CD4-positive, alpha-beta T cell (primary cell): ENCODE measurements at regions not wholly inside any gene's neighbourhood (a gene's known extent, or its start where the extent isn't known, plus 50 kb on each side); places are given as distances from the start of the nearest gene placed in this dataset.

Source experiments
- ATAC-seq: fragments of 200-7000 bp; cut with Tn5 transposase; one replicate; pipeline ENCODE4 v1.10.0; 2022; ENCODE audit warnings: mild to moderate bottlenecking; ENCODE audit not compliant: poor library complexity
- CTCF ChIA-PET: fragments of 350-600 bp; sonication (Branson Sonifier 250); formaldehyde crosslinking; loops from one replicate; lab custom pipeline; 2021; ENCODE audit warnings: antibody characterized with exemption, inconsistent platforms; lab: Charles Lee
- POLR2A ChIA-PET: fragments of 350-600 bp; sonication (Branson Sonifier 250); formaldehyde crosslinking; loops from one replicate; lab custom pipeline; 2021; ENCODE audit warnings: antibody characterized with exemption, inconsistent platforms; lab: Charles Lee
- DNase-seq, 14 experiments: peaks; one replicate each; pipeline ENCODE4 v3.0.0-alpha.2; 2013 to 2020; ENCODE audit warnings: mixed read lengths in 2 of 14
- H3K27ac ChIP-seq, 2 donors: one replicate each; pipeline versions ENCODE4 v1.5.1 to v1.7.0; 2013; ENCODE audit warnings: low read length in 2 of 2, low read depth in 1 of 2, mild to moderate bottlenecking in 1 of 2
- H3K27me3 ChIP-seq, 2 experiments: 1 replicate in 1 of 2; 2 replicates in 1 of 2; pipeline versions ENCODE4 v1.6.1 to v1.7.0; 2013; ENCODE audit warnings: low read length in 2 of 2, control low read depth in 1 of 2, mild to moderate bottlenecking in 1 of 2, moderate library complexity in 1 of 2; ENCODE audit not compliant: insufficient read depth in 2 of 2, control insufficient read depth in 1 of 2
- H3K36me3 ChIP-seq: one replicate; pipeline ENCODE4 v1.6.1; 2013; ENCODE audit warnings: low read length, control low read depth; ENCODE audit not compliant: insufficient read depth
- H3K4me1 ChIP-seq: one replicate; pipeline ENCODE4 v1.6.1; 2013; ENCODE audit warnings: low read length, control low read depth; ENCODE audit not compliant: insufficient read depth
- H3K4me3 ChIP-seq: one replicate; pipeline ENCODE4 v1.5.1; 2013; ENCODE audit warnings: mild to moderate bottlenecking, low read length, moderate library complexity
- H3K9me3 ChIP-seq, 2 experiments: 1 replicate in 1 of 2; 2 replicates in 1 of 2; pipeline versions ENCODE4 v1.6.1 to v1.7.0; 2013; ENCODE audit warnings: low read length in 2 of 2, mild to moderate bottlenecking in 2 of 2, control low read depth in 1 of 2, moderate library complexity in 1 of 2; ENCODE audit not compliant: control insufficient read depth in 1 of 2, insufficient read depth in 1 of 2
- H3K27ac Mint-ChIP-seq: one replicate; pipeline ENCODE4 v1.8.0; 2020; ENCODE audit warnings: mixed read lengths
- H3K27me3 Mint-ChIP-seq: one replicate; pipeline ENCODE4 v1.8.0; 2021; ENCODE audit warnings: mixed read lengths
- H3K36me3 Mint-ChIP-seq: one replicate; pipeline ENCODE4 v1.8.0; 2021; ENCODE audit warnings: low read depth, mixed read lengths
- H3K4me1 Mint-ChIP-seq: one replicate; pipeline ENCODE4 v1.8.0; 2021; ENCODE audit warnings: low read depth, mixed read lengths
- H3K4me3 Mint-ChIP-seq: one replicate; pipeline ENCODE4 v1.8.0; 2020; ENCODE audit warnings: mild to moderate bottlenecking, mixed read lengths
- H3K9me3 Mint-ChIP-seq: one replicate; pipeline ENCODE4 v1.8.0; 2020; ENCODE audit warnings: mixed read lengths
- intact Hi-C, 2 experiments: fragments of 100-400 bp; cut with DNase I in 1 of 2; cut with micrococcal nuclease in 1 of 2; formaldehyde crosslinking; loops; one replicate each; pipeline versions ENCODE4 v1.15.1 to v1.9.0; 2023 to 2025; cut with DNase I, micrococcal nuclease
- TF ChIP-seq, protein P1 (sequence below): fragments of 200-600 bp; IDR thresholded peaks from one replicate; pipeline ENCODE4 v1.8.0; 2022; ENCODE audit warnings: antibody characterized with exemption, mild to moderate bottlenecking

DNA sequence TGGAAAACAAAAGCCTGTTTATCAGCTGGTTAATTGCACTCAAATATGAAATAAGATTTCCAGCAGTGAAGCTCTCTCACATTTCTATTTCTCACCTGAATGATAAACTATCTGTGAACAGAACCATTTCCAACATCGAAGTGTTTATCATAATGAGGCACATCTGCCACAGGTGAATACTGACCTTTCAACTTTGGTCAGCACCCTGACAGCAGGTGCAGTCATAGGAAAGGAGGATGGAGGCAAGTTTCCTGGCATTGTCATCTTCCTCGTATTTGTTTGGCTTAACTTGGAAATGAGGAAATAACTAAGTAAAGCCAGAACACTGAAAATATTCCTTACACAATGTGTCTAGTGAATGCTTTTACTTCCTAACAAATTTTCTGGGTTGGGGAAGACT is 716.4 kb downstream of the NR2F1-AS1 start:
- no peak overlapping the region for H3K27ac ChIP-seq
- intact Hi-C loops, result no loop called here
- DNase-seq (no peak), ATAC-seq (no peak)
- no peaks in the 10 kb centered on the region for H3K4me1 Mint-ChIP-seq
- ChIA-PET POLR2A (no interaction called here), CTCF (no interaction called here)
- no peak overlapping the region for H3K4me3 Mint-ChIP-seq
- peaks cover 0 to 14% of the 10 kb centered on the region in 2 experiments for H3K9me3 ChIP-seq
- no peaks in the 10 kb centered on the region for H3K36me3 Mint-ChIP-seq
- H3K27ac Mint-ChIP-seq, result no peak overlapping the region
- H3K27me3 Mint-ChIP-seq, result no peaks in the 10 kb centered on the region
- peaks cover 2% of the 10 kb centered on the region for H3K9me3 Mint-ChIP-seq
- no peaks in the 10 kb centered on the region for H3K36me3 ChIP-seq
- TF ChIP-seq, protein P1, sequence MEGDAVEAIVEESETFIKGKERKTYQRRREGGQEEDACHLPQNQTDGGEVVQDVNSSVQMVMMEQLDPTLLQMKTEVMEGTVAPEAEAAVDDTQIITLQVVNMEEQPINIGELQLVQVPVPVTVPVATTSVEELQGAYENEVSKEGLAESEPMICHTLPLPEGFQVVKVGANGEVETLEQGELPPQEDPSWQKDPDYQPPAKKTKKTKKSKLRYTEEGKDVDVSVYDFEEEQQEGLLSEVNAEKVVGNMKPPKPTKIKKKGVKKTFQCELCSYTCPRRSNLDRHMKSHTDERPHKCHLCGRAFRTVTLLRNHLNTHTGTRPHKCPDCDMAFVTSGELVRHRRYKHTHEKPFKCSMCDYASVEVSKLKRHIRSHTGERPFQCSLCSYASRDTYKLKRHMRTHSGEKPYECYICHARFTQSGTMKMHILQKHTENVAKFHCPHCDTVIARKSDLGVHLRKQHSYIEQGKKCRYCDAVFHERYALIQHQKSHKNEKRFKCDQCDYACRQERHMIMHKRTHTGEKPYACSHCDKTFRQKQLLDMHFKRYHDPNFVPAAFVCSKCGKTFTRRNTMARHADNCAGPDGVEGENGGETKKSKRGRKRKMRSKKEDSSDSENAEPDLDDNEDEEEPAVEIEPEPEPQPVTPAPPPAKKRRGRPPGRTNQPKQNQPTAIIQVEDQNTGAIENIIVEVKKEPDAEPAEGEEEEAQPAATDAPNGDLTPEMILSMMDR, result no peak
- H3K4me1 ChIP-seq, result no peaks in the 10 kb centered on the region
- H3K27me3 ChIP-seq, result no peaks in the 10 kb centered on the region
- no peak overlapping the region for H3K4me3 ChIP-seq

DNA sequence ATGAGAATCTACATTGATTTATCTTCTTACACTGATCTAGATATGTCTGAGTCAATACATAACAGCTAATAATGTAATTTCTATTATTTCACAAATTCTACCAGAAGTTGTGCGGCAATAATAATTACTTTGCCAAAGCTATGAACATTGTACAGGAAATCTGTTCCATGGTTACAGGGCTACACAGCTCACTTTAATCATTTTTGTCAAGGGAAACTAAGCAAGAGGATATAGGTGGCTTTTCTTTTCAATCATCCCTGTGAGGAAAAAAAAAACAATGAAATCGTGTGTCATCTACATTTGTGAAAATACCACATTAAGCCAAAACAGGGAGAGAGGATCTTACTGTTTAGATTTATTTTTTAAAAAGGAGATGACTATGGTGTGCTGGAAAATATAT is 717.4 kb downstream of the NR2F1-AS1 start:
- DNase-seq (no peak), ATAC-seq (no peak)
- H3K27ac Mint-ChIP-seq, result no peak overlapping the region
- Histone ChIP-seq H3K4me3 (no peak overlapping the region), H3K9me3 (peaks cover 0 to 14% of the 10 kb centered on the region in 2 experiments), H3K36me3 (no peaks in the 10 kb centered on the region), H3K4me1 (no peaks in the 10 kb centered on the region), H3K27me3 (no peaks in the 10 kb centered on the region), H3K27ac (no peak overlapping the region)
- ChIA-PET POLR2A (no interaction called here), CTCF (no interaction called here)
- TF ChIP-seq, protein P1, result no peak
- H3K27me3 Mint-ChIP-seq, result no peaks in the 10 kb centered on the region
- H3K4me3 Mint-ChIP-seq, result no peak overlapping the region
- H3K4me1 Mint-ChIP-seq, result no peaks in the 10 kb centered on the region
- intact Hi-C loops, result no loop called here
- H3K9me3 Mint-ChIP-seq, result peaks cover 2% of the 10 kb centered on the region
- H3K36me3 Mint-ChIP-seq, result no peaks in the 10 kb centered on the region

DNA sequence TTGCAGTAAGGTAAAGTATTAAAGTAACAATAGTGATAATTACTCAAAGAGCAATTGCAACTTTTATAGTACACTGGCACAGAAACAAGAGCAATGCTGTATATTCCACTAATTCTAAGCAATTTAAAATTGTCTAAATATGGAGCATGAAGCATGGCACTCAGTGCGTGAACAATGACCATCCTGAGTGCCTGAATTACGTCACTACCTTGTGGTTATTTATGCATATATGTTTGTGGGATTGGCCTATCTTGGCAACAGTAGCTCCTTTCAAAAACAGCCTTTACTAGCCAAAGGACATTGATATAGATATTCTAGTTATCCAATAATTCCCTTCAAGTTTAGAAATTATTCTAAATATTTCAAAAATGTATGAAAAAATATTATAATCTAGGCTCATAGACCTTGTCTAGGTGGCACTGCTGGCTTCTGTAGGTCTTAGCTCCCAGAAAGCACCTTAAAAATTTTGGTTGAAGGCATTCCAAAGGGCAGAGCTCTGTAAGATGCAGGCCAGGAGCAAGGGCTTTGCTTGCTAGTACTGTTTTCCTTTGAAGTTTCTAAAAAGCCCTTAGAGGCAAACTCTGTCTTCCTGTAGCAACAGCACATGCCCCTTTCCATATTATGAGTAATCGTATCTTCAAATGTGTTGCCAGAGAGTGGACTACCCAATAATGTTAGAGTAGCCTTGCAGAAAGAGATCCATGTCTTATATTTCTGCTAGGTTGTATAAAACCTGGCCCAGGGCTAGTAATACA is 719.3 kb downstream of the NR2F1-AS1 start:
- no peaks in the 10 kb centered on the region for H3K27me3 ChIP-seq
- no peaks in the 10 kb centered on the region for H3K36me3 ChIP-seq
- peaks cover 2% of the 10 kb centered on the region for H3K9me3 Mint-ChIP-seq
- ATAC-seq (no peak), DNase-seq (no peak)
- no peak overlapping the region for H3K27ac ChIP-seq
- CTCF ChIA-PET, result no interaction called here
- no peaks in the 10 kb centered on the region for H3K4me1 Mint-ChIP-seq
- H3K27me3 Mint-ChIP-seq, result no peaks in the 10 kb centered on the region
- TF ChIP-seq, protein P1, result no peak
- H3K4me3 Mint-ChIP-seq, result no peak overlapping the region
- no peak overlapping the region for H3K4me3 ChIP-seq
- no peak overlapping the region for H3K27ac Mint-ChIP-seq
- POLR2A ChIA-PET, result no interaction called here
- peaks cover 0 to 14% of the 10 kb centered on the region in 2 experiments for H3K9me3 ChIP-seq
- no peaks in the 10 kb centered on the region for H3K4me1 ChIP-seq
- intact Hi-C loops, result no loop called here
- H3K36me3 Mint-ChIP-seq, result no peaks in the 10 kb centered on the region
